SK-N-SH treated with all-trans-retinoic acid at 6 μM for 48 hours (cell line): ENCODE measurements at regions not wholly inside any gene's neighbourhood (a gene's known extent, or its start where the extent isn't known, plus 50 kb on each side); places are given as distances from the start of the nearest gene placed in this dataset.

Source experiments
- ATAC-seq: fragments of 200-7000 bp; cut with Tn5 transposase; 3 replicates; pipeline ENCODE4 v1.9.1; 2020; ENCODE audit warnings: mild to moderate bottlenecking, moderate library complexity
- ARNTL ChIP-seq: fragments of 450-650 bp; formaldehyde crosslinking; IDR thresholded peaks from 2 replicates; pipeline ENCODE4 v1.5.0; 2020; ENCODE audit warnings: low read depth, mild to moderate bottlenecking, moderate library complexity, borderline replicate concordance
- BACH2 ChIP-seq: fragments of 250-450 bp; sonication (Bioruptor Pico); IDR thresholded peaks from 2 replicates; pipeline ENCODE4 v1.9.0; 2021; ENCODE audit warnings: mild to moderate bottlenecking, borderline replicate concordance
- CSDC2 ChIP-seq: fragments of 250-450 bp; sonication (Bioruptor Pico); IDR thresholded peaks from 2 replicates; pipeline ENCODE4 v1.5.0; 2020; ENCODE audit warnings: mild to moderate bottlenecking, moderate library complexity
- ESRRG ChIP-seq: fragments of 250-450 bp; sonication (Bioruptor Pico); IDR thresholded peaks from 2 replicates; pipeline ENCODE4 v1.6.1; 2021; ENCODE audit warnings: mild to moderate bottlenecking
- GLIS3 ChIP-seq: fragments of 250-450 bp; sonication (Bioruptor Pico); IDR thresholded peaks from 2 replicates; pipeline ENCODE4 v1.5.0; 2020; ENCODE audit warnings: mild to moderate bottlenecking, moderate library complexity
- ISL1 ChIP-seq: fragments of 250-450 bp; sonication (Bioruptor Pico); IDR thresholded peaks from 2 replicates; pipeline ENCODE4 v2.1.2; 2022; ENCODE audit warnings: mild to moderate bottlenecking, moderate library complexity
- OSR1 ChIP-seq: fragments of 250-450 bp; sonication (Bioruptor Pico); IDR thresholded peaks from 2 replicates; pipeline ENCODE4 v1.8.0; 2022; ENCODE audit warnings: moderate library complexity, mild to moderate bottlenecking, inconsistent platforms
- RARB ChIP-seq: fragments of 250-450 bp; sonication (Bioruptor Pico); IDR thresholded peaks from 2 replicates; pipeline ENCODE4 v1.8.0; 2021; ENCODE audit warnings: mild to moderate bottlenecking, moderate library complexity
- SNAI2 ChIP-seq: fragments of 250-450 bp; sonication (Bioruptor Pico); IDR thresholded peaks from 2 replicates; pipeline ENCODE4 v1.5.0; 2020; ENCODE audit warnings: mild to moderate bottlenecking, moderate library complexity
- TOX ChIP-seq: fragments of 250-450 bp; sonication (Bioruptor Pico); IDR thresholded peaks from 2 replicates; pipeline ENCODE4 v1.8.0; 2021; ENCODE audit warnings: mild to moderate bottlenecking, moderate library complexity, borderline replicate concordance
- ZC3H10 ChIP-seq: fragments of 250-450 bp; sonication (Bioruptor Pico); IDR thresholded peaks from 2 replicates; pipeline ENCODE4 v1.5.1; 2021; ENCODE audit warnings: mild to moderate bottlenecking, moderate library complexity
- ZFP3 ChIP-seq: fragments of 250-450 bp; sonication (Bioruptor Pico); IDR thresholded peaks from 2 replicates; pipeline ENCODE4 v1.5.0; 2020; ENCODE audit warnings: mild to moderate bottlenecking, moderate library complexity
- ZFP30 ChIP-seq: fragments of 450-650 bp; formaldehyde crosslinking; IDR thresholded peaks from 2 replicates; pipeline ENCODE4 v1.5.0; 2022; ENCODE audit warnings: mild to moderate bottlenecking, moderate library complexity
- ZNF565 ChIP-seq: fragments of 450-650 bp; formaldehyde crosslinking; conservative IDR thresholded peaks from 2 replicates; pipeline ENCODE4 v1.5.0; 2020; ENCODE audit warnings: low read depth, mild to moderate bottlenecking, moderate library complexity
- ZNF70 ChIP-seq: fragments of 450-650 bp; formaldehyde crosslinking; IDR thresholded peaks from 2 replicates; pipeline ENCODE4 v1.5.0; 2020; ENCODE audit warnings: mild to moderate bottlenecking, moderate library complexity
- TF ChIP-seq, protein P1 (sequence below): fragments of 250-450 bp; sonication (Bioruptor Pico); IDR thresholded peaks from 2 replicates; pipeline ENCODE4 v1.8.0; 2020; ENCODE audit warnings: mild to moderate bottlenecking, moderate library complexity, borderline replicate concordance
- TF ChIP-seq, protein P2 (sequence below): fragments of 250-450 bp; sonication (Bioruptor Pico); IDR thresholded peaks from 2 replicates; pipeline ENCODE4 v1.5.1; 2021; ENCODE audit warnings: mild to moderate bottlenecking, moderate library complexity
- TF ChIP-seq, protein P3 (sequence below): fragments of 250-450 bp; sonication (Bioruptor Pico); IDR thresholded peaks from 2 replicates; pipeline ENCODE4 v1.8.0; 2021; ENCODE audit warnings: low read depth, mild to moderate bottlenecking, moderate library complexity, borderline replicate concordance
- TF ChIP-seq, protein P4 (sequence below): fragments of 250-450 bp; sonication (Bioruptor Pico); IDR thresholded peaks from 2 replicates; pipeline ENCODE4 v1.5.0; 2020; ENCODE audit warnings: mild to moderate bottlenecking, moderate library complexity
- TF ChIP-seq, protein P5 (sequence below): fragments of 250-450 bp; sonication (Bioruptor Pico); IDR thresholded peaks from 2 replicates; pipeline ENCODE4 v1.5.1; 2020; ENCODE audit warnings: low read depth, mild to moderate bottlenecking, moderate library complexity

- TF ChIP-seq ZC3H10 (CRISPR knock-in tag) = no peak
- TF ChIP-seq ZNF565 (CRISPR knock-in tag) = no peak
- TF ChIP-seq ZFP30 (CRISPR knock-in tag) = no peak
- TF ChIP-seq SNAI2 (CRISPR knock-in tag) = no peak
- no peak for TF ChIP-seq CSDC2 (CRISPR knock-in tag)
- TF ChIP-seq GLIS3 (CRISPR knock-in tag) = no peak
- TF ChIP-seq TOX (CRISPR knock-in tag) = no peak
- TF ChIP-seq, protein P1, sequence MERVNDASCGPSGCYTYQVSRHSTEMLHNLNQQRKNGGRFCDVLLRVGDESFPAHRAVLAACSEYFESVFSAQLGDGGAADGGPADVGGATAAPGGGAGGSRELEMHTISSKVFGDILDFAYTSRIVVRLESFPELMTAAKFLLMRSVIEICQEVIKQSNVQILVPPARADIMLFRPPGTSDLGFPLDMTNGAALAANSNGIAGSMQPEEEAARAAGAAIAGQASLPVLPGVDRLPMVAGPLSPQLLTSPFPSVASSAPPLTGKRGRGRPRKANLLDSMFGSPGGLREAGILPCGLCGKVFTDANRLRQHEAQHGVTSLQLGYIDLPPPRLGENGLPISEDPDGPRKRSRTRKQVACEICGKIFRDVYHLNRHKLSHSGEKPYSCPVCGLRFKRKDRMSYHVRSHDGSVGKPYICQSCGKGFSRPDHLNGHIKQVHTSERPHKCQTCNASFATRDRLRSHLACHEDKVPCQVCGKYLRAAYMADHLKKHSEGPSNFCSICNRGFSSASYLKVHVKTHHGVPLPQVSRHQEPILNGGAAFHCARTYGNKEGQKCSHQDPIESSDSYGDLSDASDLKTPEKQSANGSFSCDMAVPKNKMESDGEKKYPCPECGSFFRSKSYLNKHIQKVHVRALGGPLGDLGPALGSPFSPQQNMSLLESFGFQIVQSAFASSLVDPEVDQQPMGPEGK (CRISPR knock-in tag) = no peak
- TF ChIP-seq ARNTL = no peak
- TF ChIP-seq, protein P2, sequence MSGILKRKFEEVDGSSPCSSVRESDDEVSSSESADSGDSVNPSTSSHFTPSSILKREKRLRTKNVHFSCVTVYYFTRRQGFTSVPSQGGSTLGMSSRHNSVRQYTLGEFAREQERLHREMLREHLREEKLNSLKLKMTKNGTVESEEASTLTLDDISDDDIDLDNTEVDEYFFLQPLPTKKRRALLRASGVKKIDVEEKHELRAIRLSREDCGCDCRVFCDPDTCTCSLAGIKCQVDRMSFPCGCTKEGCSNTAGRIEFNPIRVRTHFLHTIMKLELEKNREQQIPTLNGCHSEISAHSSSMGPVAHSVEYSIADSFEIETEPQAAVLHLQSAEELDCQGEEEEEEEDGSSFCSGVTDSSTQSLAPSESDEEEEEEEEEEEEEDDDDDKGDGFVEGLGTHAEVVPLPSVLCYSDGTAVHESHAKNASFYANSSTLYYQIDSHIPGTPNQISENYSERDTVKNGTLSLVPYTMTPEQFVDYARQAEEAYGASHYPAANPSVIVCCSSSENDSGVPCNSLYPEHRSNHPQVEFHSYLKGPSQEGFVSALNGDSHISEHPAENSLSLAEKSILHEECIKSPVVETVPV (CRISPR knock-in tag) = no peak
- TF ChIP-seq ZNF70 (CRISPR knock-in tag) = no peak
- TF ChIP-seq RARB = no peak
- TF ChIP-seq, protein P3, sequence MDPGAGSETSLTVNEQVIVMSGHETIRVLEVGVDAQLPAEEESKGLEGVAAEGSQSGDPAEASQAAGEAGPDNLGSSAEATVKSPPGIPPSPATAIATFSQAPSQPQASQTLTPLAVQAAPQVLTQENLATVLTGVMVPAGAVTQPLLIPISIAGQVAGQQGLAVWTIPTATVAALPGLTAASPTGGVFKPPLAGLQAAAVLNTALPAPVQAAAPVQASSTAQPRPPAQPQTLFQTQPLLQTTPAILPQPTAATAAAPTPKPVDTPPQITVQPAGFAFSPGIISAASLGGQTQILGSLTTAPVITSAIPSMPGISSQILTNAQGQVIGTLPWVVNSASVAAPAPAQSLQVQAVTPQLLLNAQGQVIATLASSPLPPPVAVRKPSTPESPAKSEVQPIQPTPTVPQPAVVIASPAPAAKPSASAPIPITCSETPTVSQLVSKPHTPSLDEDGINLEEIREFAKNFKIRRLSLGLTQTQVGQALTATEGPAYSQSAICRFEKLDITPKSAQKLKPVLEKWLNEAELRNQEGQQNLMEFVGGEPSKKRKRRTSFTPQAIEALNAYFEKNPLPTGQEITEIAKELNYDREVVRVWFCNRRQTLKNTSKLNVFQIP (CRISPR knock-in tag) = no peak
- no peak for TF ChIP-seq BACH2
- no peak for ATAC-seq
Observed at GRCh38 chr10:110414548-110415309, 83.0 kb upstream of the DUSP5 start.

- ATAC-seq = no peak
- TF ChIP-seq ESRRG (CRISPR knock-in tag) = no peak
- no peak for TF ChIP-seq ISL1
- TF ChIP-seq OSR1 (CRISPR knock-in tag) = no peak
- TF ChIP-seq ZFP3 (CRISPR knock-in tag) = no peak
- TF ChIP-seq, protein P1 (CRISPR knock-in tag) = no peak
- no peak for TF ChIP-seq ZFP30 (CRISPR knock-in tag)
- TF ChIP-seq GLIS3 (CRISPR knock-in tag) = no peak
- no peak for TF ChIP-seq ZC3H10 (CRISPR knock-in tag)
Observed at GRCh38 chr10:110415809-110416208, 81.9 kb upstream of the DUSP5 start.

- ATAC-seq = no peak; the same call in 2 of the 3 replicates
- TF ChIP-seq TOX (CRISPR knock-in tag) (no peak), ZNF70 (CRISPR knock-in tag) (no peak), SNAI2 (CRISPR knock-in tag) (no peak), ISL1 (no peak), ARNTL (no peak), GLIS3 (CRISPR knock-in tag) (no peak)
- TF ChIP-seq, protein P4, sequence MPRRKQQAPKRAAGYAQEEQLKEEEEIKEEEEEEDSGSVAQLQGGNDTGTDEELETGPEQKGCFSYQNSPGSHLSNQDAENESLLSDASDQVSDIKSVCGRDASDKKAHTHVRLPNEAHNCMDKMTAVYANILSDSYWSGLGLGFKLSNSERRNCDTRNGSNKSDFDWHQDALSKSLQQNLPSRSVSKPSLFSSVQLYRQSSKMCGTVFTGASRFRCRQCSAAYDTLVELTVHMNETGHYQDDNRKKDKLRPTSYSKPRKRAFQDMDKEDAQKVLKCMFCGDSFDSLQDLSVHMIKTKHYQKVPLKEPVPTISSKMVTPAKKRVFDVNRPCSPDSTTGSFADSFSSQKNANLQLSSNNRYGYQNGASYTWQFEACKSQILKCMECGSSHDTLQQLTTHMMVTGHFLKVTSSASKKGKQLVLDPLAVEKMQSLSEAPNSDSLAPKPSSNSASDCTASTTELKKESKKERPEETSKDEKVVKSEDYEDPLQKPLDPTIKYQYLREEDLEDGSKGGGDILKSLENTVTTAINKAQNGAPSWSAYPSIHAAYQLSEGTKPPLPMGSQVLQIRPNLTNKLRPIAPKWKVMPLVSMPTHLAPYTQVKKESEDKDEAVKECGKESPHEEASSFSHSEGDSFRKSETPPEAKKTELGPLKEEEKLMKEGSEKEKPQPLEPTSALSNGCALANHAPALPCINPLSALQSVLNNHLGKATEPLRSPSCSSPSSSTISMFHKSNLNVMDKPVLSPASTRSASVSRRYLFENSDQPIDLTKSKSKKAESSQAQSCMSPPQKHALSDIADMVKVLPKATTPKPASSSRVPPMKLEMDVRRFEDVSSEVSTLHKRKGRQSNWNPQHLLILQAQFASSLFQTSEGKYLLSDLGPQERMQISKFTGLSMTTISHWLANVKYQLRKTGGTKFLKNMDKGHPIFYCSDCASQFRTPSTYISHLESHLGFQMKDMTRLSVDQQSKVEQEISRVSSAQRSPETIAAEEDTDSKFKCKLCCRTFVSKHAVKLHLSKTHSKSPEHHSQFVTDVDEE (CRISPR knock-in tag) = no peak
- TF ChIP-seq, protein P3 (CRISPR knock-in tag) = no peak
- TF ChIP-seq, protein P5, sequence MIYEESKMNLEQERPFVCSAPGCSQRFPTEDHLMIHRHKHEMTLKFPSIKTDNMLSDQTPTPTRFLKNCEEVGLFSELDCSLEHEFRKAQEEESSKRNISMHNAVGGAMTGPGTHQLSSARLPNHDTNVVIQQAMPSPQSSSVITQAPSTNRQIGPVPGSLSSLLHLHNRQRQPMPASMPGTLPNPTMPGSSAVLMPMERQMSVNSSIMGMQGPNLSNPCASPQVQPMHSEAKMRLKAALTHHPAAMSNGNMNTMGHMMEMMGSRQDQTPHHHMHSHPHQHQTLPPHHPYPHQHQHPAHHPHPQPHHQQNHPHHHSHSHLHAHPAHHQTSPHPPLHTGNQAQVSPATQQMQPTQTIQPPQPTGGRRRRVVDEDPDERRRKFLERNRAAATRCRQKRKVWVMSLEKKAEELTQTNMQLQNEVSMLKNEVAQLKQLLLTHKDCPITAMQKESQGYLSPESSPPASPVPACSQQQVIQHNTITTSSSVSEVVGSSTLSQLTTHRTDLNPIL (CRISPR knock-in tag) = no peak
Observed at GRCh38 chr10:110416776-110417711, 80.7 kb upstream of the DUSP5 start.
